ENCODE measurements at regions not wholly inside any gene's neighbourhood (a gene's known extent, or its start where the extent isn't known, plus 50 kb on each side); places are given as distances from the start of the nearest gene placed in this dataset.

- TF ChIP-seq ZNF449 (tag by site-specific recombination; IDR thresholded peaks at IDR 0.05) (no peak), ZNF18 (tag by site-specific recombination; IDR thresholded peaks at IDR 0.05) (no peak), ZNF623 (tag by site-specific recombination; IDR thresholded peaks at IDR 0.05) (no peak), ZSCAN30 (tag by site-specific recombination; IDR thresholded peaks at IDR 0.05) (no peak), RBAK (tag by site-specific recombination; IDR thresholded peaks at IDR 0.05) (no peak), TCF7L2 (IDR thresholded peaks at IDR 0.05; ENCODE audit: borderline replicate concordance, low read depth, low read length) (no peak), ZNF112 (tag by site-specific recombination; IDR thresholded peaks at IDR 0.05) (no peak), SALL2 (tag by site-specific recombination; IDR thresholded peaks at IDR 0.05; ENCODE audit: borderline replicate concordance) (no peak), ZNF24 (tag by site-specific recombination; IDR thresholded peaks at IDR 0.05) (no peak), EGR2 (tag by site-specific recombination; IDR thresholded peaks at IDR 0.05; ENCODE audit: low read depth) (no peak), ZNF544 (tag by site-specific recombination; IDR thresholded peaks at IDR 0.05) (no peak), ELK4 (IDR thresholded peaks at IDR 0.05; ENCODE audit: borderline replicate concordance, low read depth, low read length) (no peak), ZNF433 (tag by site-specific recombination; IDR thresholded peaks at IDR 0.05; ENCODE audit: low read depth) (no peak), OVOL3 (tag by site-specific recombination; IDR thresholded peaks at IDR 0.05) (no peak), SP3 (tag by site-specific recombination; IDR thresholded peaks at IDR 0.05) (no peak), ZFP41 (tag by site-specific recombination; IDR thresholded peaks at IDR 0.05; ENCODE audit: borderline replicate concordance) (no peak)
- H3K9me3 ChIP-seq (ENCODE audit: control insufficient read depth, insufficient read depth, low read depth, low read length), result no peaks in the 10 kb centered on the region
- no peaks in the 10 kb centered on the region for H3K4me1 ChIP-seq (ENCODE audit: control insufficient read depth, insufficient read depth, low read length)
- CTCF ChIA-PET, result no interaction called here
- H3K36me3 ChIP-seq (ENCODE audit: control insufficient read depth in 2 of 2, insufficient read depth in 1 of 2, low read length in 2 of 2), result peaks cover 0 to under 1% of the 10 kb centered on the region in 2 experiments; a peak in 2 of 3 replicates
- no peak overlapping the region for H3K27ac ChIP-seq (ENCODE audit: extremely low read depth, low read depth, low read length)
- H3K4me3 ChIP-seq (ENCODE audit: low read depth, low read length), result no peak overlapping the region
- POLR2A ChIA-PET, result interaction anchor here (1.2 kb wide), 1 partner anchor 11 kb away, joined by 3 read pairs; no protein-coding TSS in a partner anchor
Observed at GRCh38 chr17:68141050-68141449, 105.5 kb downstream of the KPNA2 start.

GRCh38 chr17:68142595-68142994 lies 105.2 kb upstream of the AMZ2 start:
- ChIA-PET POLR2A (no interaction called here), CTCF (no interaction called here)
- H3K4me3 ChIP-seq (ENCODE audit: low read depth, low read length), result no peak overlapping the region
- H3K4me1 ChIP-seq (ENCODE audit: control insufficient read depth, insufficient read depth, low read length), result no peaks in the 10 kb centered on the region
- H3K27ac ChIP-seq (ENCODE audit: extremely low read depth, low read depth, low read length), result no peak overlapping the region
- no peaks in the 10 kb centered on the region; a peak in 1 of 3 replicates for H3K36me3 ChIP-seq (ENCODE audit: control insufficient read depth in 2 of 2, insufficient read depth in 1 of 2, low read length in 2 of 2)
- TF ChIP-seq ZNF350 (tag by site-specific recombination; IDR thresholded peaks at IDR 0.05) (no peak), TCF7L2 (IDR thresholded peaks at IDR 0.05; ENCODE audit: borderline replicate concordance, low read depth, low read length) (no peak), ZBTB26 (tag by site-specific recombination; optimal IDR thresholded peaks at IDR 0.05) (no peak), ZNF639 (tag by site-specific recombination; IDR thresholded peaks at IDR 0.05) (no peak), ZNF184 (tag by site-specific recombination; IDR thresholded peaks at IDR 0.05) (no peak), ZNF157 (tag by site-specific recombination; IDR thresholded peaks at IDR 0.05) (no peak), ZNF777 (tag by site-specific recombination; IDR thresholded peaks at IDR 0.05; ENCODE audit: borderline replicate concordance) (no peak), EGR2 (tag by site-specific recombination; IDR thresholded peaks at IDR 0.05; ENCODE audit: low read depth) (no peak)
- H3K9me3 ChIP-seq (ENCODE audit: control insufficient read depth, insufficient read depth, low read depth, low read length), result no peaks in the 10 kb centered on the region
